Adrenal gland (tissue), 9 donors: ENCODE measurements at regions not wholly inside any gene's neighbourhood (a gene's known extent, or its start where the extent isn't known, plus 50 kb on each side); places are given as distances from the start of the nearest gene placed in this dataset.

Source experiments
- DNase-seq, 7 donors: peaks; one replicate each; pipeline ENCODE4 v3.0.0-alpha.2; 2019 to 2020
- H3K27ac ChIP-seq, 5 donors: fragments of 200-600 bp; sonication (generic) in 4 of 5; 1 replicate in 3 of 5; 2 replicates in 2 of 5; pipeline versions ENCODE4 v1.5.1 to v1.8.0; 2016 to 2020; ENCODE audit warnings: mild to moderate bottlenecking in 1 of 5
- H3K27me3 ChIP-seq: fragments of 200-600 bp; 2 replicates; pipeline ENCODE4 v1.8.0; 2021
- H3K36me3 ChIP-seq, 2 donors: fragments of 200-600 bp; replicated peaks in 1 of 2; 1 replicate in 1 of 2; 2 replicates in 1 of 2; pipeline versions ENCODE4 v1.5.1 to v1.8.0; 2018 to 2022
- H3K4me1 ChIP-seq, 2 donors: fragments of 200-600 bp; replicated peaks in 1 of 2; 1 replicate in 1 of 2; 2 replicates in 1 of 2; pipeline versions ENCODE4 v1.5.1 to v1.8.0; 2018 to 2021
- H3K4me3 ChIP-seq, 4 donors: fragments of 200-600 bp; sonication (generic) in 3 of 4; one replicate each; pipeline ENCODE4 v1.5.1; 2016 to 2018
- H3K9me3 ChIP-seq, 3 donors: fragments of 200-600 bp; sonication (generic) in 1 of 3; replicated peaks in 1 of 3; 1 replicate in 2 of 3; 2 replicates in 1 of 3; pipeline versions ENCODE4 v1.5.1 to v1.8.0; 2016 to 2021
- POLR2A ChIP-seq, 2 donors: fragments of 450-650 bp; IDR thresholded peaks; one replicate each; pipeline ENCODE4 v1.6.1; 2017; ENCODE audit warnings: antibody characterized with exemption in 2 of 2, mild to moderate bottlenecking in 2 of 2, moderate library complexity in 1 of 2
- WGBS, 4 donors: extraction: QIAGEN DNeasy Blood & Tissue Kit in 2 of 4; methylation state at CpG; one replicate each; pipeline versions ENCODE4 v1.1.5 to v1.1.7; 2013 to 2017; 5-methylcytosine and 5-hydroxymethylcytosine counted together
- intact Hi-C, 2 donors: fragments of 100-400 bp; cut with DNase I; formaldehyde crosslinking; loops; one replicate each; pipeline versions ENCODE4 v1.14.1 to v1.15.0; 2022 to 2023
- TF ChIP-seq, protein P1 (sequence below), 6 experiments: fragments of 450-650 bp in 4 of 6; fragments of 200-600 bp in 2 of 6; sonication (generic) in 1 of 6; IDR thresholded peaks; 1 replicate in 5 of 6; 2 replicates in 1 of 6; pipeline versions ENCODE4 v1.5.1 to v1.8.0; 2016 to 2021; ENCODE audit warnings: antibody characterized with exemption in 6 of 6, mild to moderate bottlenecking in 2 of 6, moderate library complexity in 1 of 6
- donor health status: healthy with polysubstance abuse.
- donor health status: Bipolar disorder and iron deficiency.
- donor health status: DM: yes; HTN: yes; CAD: no.
- donor health status: DM: no; HTN: no; CAD: no.
- donor health status: DM: no; HTN: no; CAD: no.

DNA sequence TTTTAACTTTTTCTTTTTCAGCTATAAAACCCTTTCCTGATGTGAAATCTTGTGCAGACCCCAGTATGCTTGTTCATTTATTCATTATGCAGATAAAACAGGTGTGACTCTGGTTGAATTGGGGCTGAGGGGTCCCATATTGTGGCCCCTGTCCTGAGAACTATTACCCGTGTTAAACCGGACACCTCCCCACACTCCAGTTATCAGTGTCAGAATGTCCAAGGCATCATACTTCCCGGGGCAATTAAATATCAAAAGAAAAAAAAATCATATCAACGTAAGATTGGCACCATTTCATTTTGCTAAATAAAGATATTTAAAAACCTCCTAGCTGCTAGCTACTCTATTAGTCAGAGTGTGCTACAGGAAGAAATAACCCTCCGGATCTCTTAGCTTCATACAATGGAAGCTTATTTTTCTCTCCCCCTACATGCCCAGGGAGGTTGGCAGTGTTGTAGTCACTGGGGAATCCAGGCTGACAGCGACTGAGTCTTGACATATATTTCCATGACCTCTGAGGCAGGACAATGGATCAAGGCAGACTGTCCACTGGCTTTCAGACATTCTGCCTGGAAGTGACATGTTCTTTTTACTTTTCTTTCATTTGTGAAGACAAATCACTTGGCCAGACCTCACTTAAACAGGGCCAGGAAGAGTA is 170.0 kb downstream of the SEC61B start:
- no peak for DNase-seq
- 71 to 76% (median 74%) methylated on average over 6 of the region's 6 CpGs for WGBS, 4 donors
- H3K36me3 ChIP-seq = no peaks in the 10 kb centered on the region
- intact Hi-C loops = no loop called here
- no peaks in the 10 kb centered on the region for H3K9me3 ChIP-seq
- H3K27me3 ChIP-seq = no peaks in the 10 kb centered on the region
- H3K27ac ChIP-seq = no peak overlapping the region
- H3K4me3 ChIP-seq = no peak overlapping the region
- no peak for TF ChIP-seq POLR2A (IDR thresholded peaks at IDR 0.05)
- TF ChIP-seq, protein P1, sequence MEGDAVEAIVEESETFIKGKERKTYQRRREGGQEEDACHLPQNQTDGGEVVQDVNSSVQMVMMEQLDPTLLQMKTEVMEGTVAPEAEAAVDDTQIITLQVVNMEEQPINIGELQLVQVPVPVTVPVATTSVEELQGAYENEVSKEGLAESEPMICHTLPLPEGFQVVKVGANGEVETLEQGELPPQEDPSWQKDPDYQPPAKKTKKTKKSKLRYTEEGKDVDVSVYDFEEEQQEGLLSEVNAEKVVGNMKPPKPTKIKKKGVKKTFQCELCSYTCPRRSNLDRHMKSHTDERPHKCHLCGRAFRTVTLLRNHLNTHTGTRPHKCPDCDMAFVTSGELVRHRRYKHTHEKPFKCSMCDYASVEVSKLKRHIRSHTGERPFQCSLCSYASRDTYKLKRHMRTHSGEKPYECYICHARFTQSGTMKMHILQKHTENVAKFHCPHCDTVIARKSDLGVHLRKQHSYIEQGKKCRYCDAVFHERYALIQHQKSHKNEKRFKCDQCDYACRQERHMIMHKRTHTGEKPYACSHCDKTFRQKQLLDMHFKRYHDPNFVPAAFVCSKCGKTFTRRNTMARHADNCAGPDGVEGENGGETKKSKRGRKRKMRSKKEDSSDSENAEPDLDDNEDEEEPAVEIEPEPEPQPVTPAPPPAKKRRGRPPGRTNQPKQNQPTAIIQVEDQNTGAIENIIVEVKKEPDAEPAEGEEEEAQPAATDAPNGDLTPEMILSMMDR (IDR thresholded peaks at IDR 0.05) = no peak
- H3K4me1 ChIP-seq = no peaks in the 10 kb centered on the region

DNA sequence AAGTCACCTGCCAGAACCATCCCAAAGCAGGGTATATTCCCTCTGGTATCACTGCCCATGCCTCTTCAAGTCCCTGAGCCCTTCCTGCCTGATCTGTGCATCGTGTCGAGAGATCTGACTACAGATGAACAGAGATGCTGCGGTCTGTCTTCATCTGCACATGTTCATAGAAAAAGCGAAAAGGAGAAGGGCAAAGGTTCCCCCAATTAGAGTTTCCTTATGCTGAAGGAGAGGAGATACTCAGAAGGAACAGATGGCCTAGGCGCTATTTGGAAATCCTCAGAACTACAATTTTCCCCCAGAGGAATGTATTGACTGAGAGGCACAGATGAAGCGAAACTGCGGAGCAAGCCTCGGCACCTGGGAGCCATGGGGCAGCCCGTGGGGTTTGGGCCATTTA is 170.9 kb downstream of the SEC61B start:
- no peaks in the 10 kb centered on the region for H3K27me3 ChIP-seq
- 90 to 93% (median 92%) methylated on average over 9 of the region's 9 CpGs for WGBS, 4 donors
- no peaks in the 10 kb centered on the region for H3K9me3 ChIP-seq
- intact Hi-C loops = no loop called here
- no peak for DNase-seq
- H3K27ac ChIP-seq = no peak overlapping the region
- TF ChIP-seq, protein P1 (IDR thresholded peaks at IDR 0.05) = no peak
- TF ChIP-seq POLR2A (IDR thresholded peaks at IDR 0.05) = no peak
- H3K4me3 ChIP-seq = no peak overlapping the region
- no peaks in the 10 kb centered on the region for H3K36me3 ChIP-seq
- H3K4me1 ChIP-seq = no peaks in the 10 kb centered on the region

DNA sequence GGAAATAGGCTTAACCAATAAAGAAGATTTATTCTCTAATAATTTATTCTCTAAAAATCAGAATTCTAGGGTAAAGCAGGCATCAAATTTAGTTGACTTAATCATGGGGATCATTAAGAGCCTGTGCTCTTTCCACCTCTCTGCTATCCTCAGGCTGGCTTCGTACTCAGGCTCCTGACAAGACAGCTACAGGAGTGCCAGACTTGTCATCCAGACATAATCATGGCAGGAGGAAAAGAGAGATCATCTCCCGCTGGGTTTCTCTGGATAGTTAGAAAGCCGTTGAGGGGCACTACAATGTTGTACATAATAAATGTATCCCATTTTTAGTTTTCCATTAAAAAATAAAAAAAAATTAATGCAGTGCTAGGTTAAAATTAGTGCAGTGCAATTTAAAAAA is 171.9 kb downstream of the SEC61B start:
- 54 to 62% (median 60%) methylated on average over 3 of the region's 3 CpGs for WGBS, 4 donors
- intact Hi-C loops = no loop called here
- TF ChIP-seq, protein P1 (IDR thresholded peaks at IDR 0.05) = no peak
- no peak for TF ChIP-seq POLR2A (IDR thresholded peaks at IDR 0.05)

DNA sequence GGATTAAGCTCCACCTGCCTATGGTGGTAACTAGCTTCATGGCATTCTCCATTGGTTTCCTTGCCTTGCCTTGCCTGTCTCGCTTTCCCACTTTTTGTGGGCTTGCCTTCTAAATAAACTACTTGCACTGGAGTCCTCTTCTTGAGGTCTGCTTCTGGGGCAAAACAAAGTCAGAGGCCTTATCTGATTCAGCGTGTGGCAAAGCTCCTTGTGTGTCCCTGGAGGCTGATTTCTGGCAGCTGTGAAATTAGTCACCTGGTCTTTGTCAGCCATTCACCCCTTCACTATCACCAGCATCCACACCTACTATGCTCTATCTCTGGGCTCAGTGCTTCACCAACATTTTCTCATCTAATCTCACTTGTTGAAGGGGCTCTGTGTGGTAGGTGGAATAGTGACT is 176.2 kb downstream of the SEC61B start:
- WGBS, 4 donors = 63 to 69% (median 65%) methylated on average over 2 of the region's 2 CpGs
- TF ChIP-seq POLR2A (IDR thresholded peaks at IDR 0.05) = no peak
- TF ChIP-seq, protein P1 (IDR thresholded peaks at IDR 0.05) = no peak
- intact Hi-C loops = no loop called here

More for the DNA sequence above, 171.9 kb downstream of the SEC61B start:
- Histone ChIP-seq H3K27ac (no peak overlapping the region), H3K4me3 (no peak overlapping the region), H3K36me3 (no peaks in the 10 kb centered on the region), H3K27me3 (no peaks in the 10 kb centered on the region), H3K9me3 (no peaks in the 10 kb centered on the region), H3K4me1 (no peaks in the 10 kb centered on the region)
- DNase-seq = no peak

More for the DNA sequence above, 176.2 kb downstream of the SEC61B start:
- DNase-seq = no peak
- Histone ChIP-seq H3K27me3 (no peaks in the 10 kb centered on the region), H3K36me3 (no peaks in the 10 kb centered on the region), H3K4me1 (no peaks in the 10 kb centered on the region), H3K4me3 (no peak overlapping the region), H3K9me3 (no peaks in the 10 kb centered on the region), H3K27ac (no peak overlapping the region)
